Osteoblast (primary cell): ENCODE measurements at regions not wholly inside any gene's neighbourhood (a gene's known extent, or its start where the extent isn't known, plus 50 kb on each side); places are given as distances from the start of the nearest gene placed in this dataset.

Source experiments
- DNase-seq: peaks from one replicate; pipeline ENCODE4 v3.0.0; 2011; ENCODE audit warnings: low spot score, mixed read lengths; ENCODE audit not compliant: insufficient read length; ENCODE audit errors: missing footprints
- H2AFZ ChIP-seq: 2 replicates; pipeline ENCODE4 v1.6.0; 2011; ENCODE audit warnings: mild to moderate bottlenecking, low read length
- H3K27ac ChIP-seq: 2 replicates; pipeline ENCODE4 v1.5.1; 2011; ENCODE audit warnings: mild to moderate bottlenecking, low read depth, low read length, moderate library complexity
- H3K27me3 ChIP-seq: 2 replicates; pipeline ENCODE4 v1.6.0; 2012; ENCODE audit warnings: mild to moderate bottlenecking, control low read depth, inconsistent platforms, low read length, moderate library complexity; ENCODE audit not compliant: insufficient read depth
- H3K36me3 ChIP-seq: 2 replicates; pipeline ENCODE4 v1.5.1; 2011; ENCODE audit warnings: mild to moderate bottlenecking, low read length, control low read depth, moderate library complexity; ENCODE audit not compliant: insufficient read depth
- H3K4me1 ChIP-seq: 2 replicates; pipeline ENCODE4 v1.5.1; 2011; ENCODE audit warnings: mild to moderate bottlenecking, low read length, control low read depth, moderate library complexity; ENCODE audit not compliant: insufficient read depth
- H3K4me2 ChIP-seq: 2 replicates; pipeline ENCODE4 v1.6.0; 2011; ENCODE audit warnings: mild to moderate bottlenecking, low read length; ENCODE audit not compliant: insufficient read depth
- H3K4me3 ChIP-seq: fragments of 200-600 bp; sonication (generic); 3 replicates; pipeline ENCODE4 v1.5.1; 2012; ENCODE audit warnings: mild to moderate bottlenecking, low read length, inconsistent platforms; ENCODE audit not compliant: insufficient read depth
- H3K79me2 ChIP-seq: 2 replicates; pipeline ENCODE4 v1.6.0; 2012; ENCODE audit warnings: mild to moderate bottlenecking, low read length, control low read depth, inconsistent platforms; ENCODE audit not compliant: insufficient read depth
- H3K9me3 ChIP-seq: 2 replicates; pipeline ENCODE4 v1.5.1; 2011; ENCODE audit warnings: low read depth, low read length, control low read depth
- H4K20me1 ChIP-seq: 2 replicates; pipeline ENCODE4 v1.6.0; 2012; ENCODE audit warnings: mild to moderate bottlenecking, low read length, control low read depth; ENCODE audit not compliant: insufficient read depth
- TF ChIP-seq, protein P1 (sequence below): IDR thresholded peaks from 2 replicates; pipeline ENCODE4 v1.5.1; 2011; ENCODE audit warnings: mild to moderate bottlenecking, low read depth, low read length, moderate library complexity; ENCODE audit errors: extremely low read depth

DNA sequence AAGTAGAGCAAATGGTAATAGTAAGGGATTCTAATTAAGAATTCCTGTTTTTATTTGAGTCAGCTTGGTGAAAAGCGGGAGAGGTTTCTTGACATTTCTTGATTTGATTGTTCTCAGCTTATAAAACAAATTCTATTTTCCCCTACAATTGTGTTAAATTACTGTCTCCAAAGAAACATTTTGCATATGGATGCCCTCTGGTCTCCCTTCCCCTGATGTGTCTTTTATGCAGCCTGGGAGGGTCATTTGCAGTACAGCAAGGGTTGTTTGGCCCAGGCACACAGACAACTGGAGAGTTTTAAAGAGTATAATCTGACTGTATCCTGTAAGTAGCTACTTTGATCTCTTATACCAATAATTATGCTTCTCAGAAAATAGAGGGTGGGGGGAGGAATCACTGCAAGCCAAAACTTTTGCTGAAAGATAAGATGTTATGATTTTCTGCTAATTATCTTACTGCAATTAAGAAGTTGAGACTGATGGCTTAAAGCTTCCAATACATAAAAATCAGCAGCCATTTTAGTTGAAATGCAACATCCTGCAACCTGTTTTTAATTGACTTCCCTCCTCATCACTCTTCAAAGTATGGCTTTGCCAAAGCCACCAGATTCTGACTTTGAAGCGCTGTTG is 204.1 kb upstream of the SEMA6A start:
- TF ChIP-seq, protein P1, sequence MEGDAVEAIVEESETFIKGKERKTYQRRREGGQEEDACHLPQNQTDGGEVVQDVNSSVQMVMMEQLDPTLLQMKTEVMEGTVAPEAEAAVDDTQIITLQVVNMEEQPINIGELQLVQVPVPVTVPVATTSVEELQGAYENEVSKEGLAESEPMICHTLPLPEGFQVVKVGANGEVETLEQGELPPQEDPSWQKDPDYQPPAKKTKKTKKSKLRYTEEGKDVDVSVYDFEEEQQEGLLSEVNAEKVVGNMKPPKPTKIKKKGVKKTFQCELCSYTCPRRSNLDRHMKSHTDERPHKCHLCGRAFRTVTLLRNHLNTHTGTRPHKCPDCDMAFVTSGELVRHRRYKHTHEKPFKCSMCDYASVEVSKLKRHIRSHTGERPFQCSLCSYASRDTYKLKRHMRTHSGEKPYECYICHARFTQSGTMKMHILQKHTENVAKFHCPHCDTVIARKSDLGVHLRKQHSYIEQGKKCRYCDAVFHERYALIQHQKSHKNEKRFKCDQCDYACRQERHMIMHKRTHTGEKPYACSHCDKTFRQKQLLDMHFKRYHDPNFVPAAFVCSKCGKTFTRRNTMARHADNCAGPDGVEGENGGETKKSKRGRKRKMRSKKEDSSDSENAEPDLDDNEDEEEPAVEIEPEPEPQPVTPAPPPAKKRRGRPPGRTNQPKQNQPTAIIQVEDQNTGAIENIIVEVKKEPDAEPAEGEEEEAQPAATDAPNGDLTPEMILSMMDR: no peak
- Histone ChIP-seq H3K4me2 (no peak overlapping the region), H3K4me1 (no peaks in the 10 kb centered on the region), H3K9me3 (no peaks in the 10 kb centered on the region), H3K27me3 (no peaks in the 10 kb centered on the region), H3K4me3 (no peak overlapping the region), H3K79me2 (no peaks in the 10 kb centered on the region), H3K27ac (no peak overlapping the region), H3K36me3 (no peaks in the 10 kb centered on the region), H4K20me1 (no peaks in the 10 kb centered on the region), H2AFZ (no peak overlapping the region)
- DNase-seq: no peak

DNA sequence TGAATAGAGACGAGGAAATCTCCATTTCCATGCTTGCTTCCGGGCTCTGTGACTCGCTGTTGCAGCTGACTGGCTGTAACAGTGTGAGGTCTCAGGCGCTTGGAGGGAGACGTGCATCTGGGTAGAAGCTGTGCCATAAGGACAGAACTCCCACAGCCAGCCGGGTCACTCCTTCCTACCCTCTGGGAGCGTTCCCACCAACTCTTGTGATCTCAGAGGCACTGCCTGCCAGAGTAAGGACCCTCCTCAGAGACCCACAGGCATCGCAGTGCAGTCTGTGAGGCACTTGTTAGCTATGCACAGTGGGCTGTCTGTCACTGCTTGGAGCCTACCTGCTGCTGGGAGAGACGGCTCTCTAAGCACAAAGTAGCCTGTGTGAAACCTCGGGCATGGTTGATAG is 203.4 kb upstream of the SEMA6A start:
- Histone ChIP-seq H3K4me1 (no peaks in the 10 kb centered on the region), H3K27ac (no peak overlapping the region), H3K27me3 (no peaks in the 10 kb centered on the region), H3K36me3 (no peaks in the 10 kb centered on the region), H4K20me1 (no peaks in the 10 kb centered on the region), H3K4me3 (no peak overlapping the region), H3K4me2 (no peak overlapping the region), H2AFZ (no peak overlapping the region), H3K9me3 (no peaks in the 10 kb centered on the region), H3K79me2 (no peaks in the 10 kb centered on the region)
- TF ChIP-seq, protein P1: no peak
- DNase-seq: no peak

DNA sequence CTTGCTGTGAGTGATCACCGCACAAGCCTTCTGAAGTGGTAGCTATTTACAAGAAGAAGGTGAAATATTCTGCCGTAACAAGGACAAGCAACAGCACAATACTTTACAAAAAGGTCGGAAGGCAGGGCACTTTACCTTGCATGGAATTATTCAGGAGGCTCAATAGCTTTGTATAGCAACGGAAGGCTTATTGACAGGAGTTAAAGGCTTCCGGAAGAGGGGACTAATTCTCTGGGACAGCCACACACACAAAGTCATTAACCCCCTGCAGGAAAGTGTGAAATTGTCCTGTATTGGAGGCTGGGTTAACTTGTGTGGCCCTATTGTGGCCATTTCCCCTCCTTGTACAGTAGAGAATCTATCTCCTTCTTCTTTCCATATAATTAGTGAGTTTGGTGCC is 199.3 kb upstream of the SEMA6A start:
- no peak overlapping the region for H3K4me2 ChIP-seq
- TF ChIP-seq, protein P1: no peak
- H3K4me1 ChIP-seq: no peaks in the 10 kb centered on the region
- no peaks in the 10 kb centered on the region for H4K20me1 ChIP-seq
- no peak overlapping the region for H2AFZ ChIP-seq
- no peak overlapping the region for H3K4me3 ChIP-seq
- no peaks in the 10 kb centered on the region for H3K79me2 ChIP-seq
- H3K27me3 ChIP-seq: no peaks in the 10 kb centered on the region
- H3K9me3 ChIP-seq: peaks cover 3% of the 10 kb centered on the region
- no peaks in the 10 kb centered on the region for H3K36me3 ChIP-seq
- DNase-seq: no peak
- no peak overlapping the region for H3K27ac ChIP-seq

DNA sequence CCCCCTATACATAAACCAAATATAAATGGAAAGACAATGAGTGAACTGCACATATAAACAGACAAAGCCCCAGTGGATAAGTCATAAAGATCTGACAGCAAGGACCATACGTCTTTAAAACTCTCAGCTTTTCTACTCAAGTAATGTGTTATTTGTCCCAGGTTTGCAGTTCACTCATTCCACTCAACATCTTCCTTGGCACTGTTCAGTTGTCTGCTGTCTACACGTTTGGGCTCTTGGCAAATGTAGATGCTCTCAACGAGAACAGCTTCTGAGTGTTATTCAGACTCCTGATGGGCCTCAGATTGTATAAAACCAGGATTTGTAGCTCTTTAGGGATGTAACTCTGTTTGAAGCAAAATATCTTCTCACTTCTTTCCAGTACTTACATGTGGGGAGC is 198.2 kb upstream of the SEMA6A start:
- DNase-seq: no peak
- H3K4me1 ChIP-seq: no peaks in the 10 kb centered on the region
- no peak overlapping the region for H3K27ac ChIP-seq
- H3K4me3 ChIP-seq: no peak overlapping the region
- no peaks in the 10 kb centered on the region for H3K36me3 ChIP-seq
- no peak overlapping the region for H3K4me2 ChIP-seq
- TF ChIP-seq, protein P1: no peak
- H4K20me1 ChIP-seq: no peaks in the 10 kb centered on the region
- H3K27me3 ChIP-seq: no peaks in the 10 kb centered on the region
- H3K9me3 ChIP-seq: peaks cover 3% of the 10 kb centered on the region
- no peak overlapping the region for H2AFZ ChIP-seq
- no peaks in the 10 kb centered on the region for H3K79me2 ChIP-seq
